ENCODE measurements at regions not wholly inside any gene's neighbourhood (a gene's known extent, or its start where the extent isn't known, plus 50 kb on each side); places are given as distances from the start of the nearest gene placed in this dataset.

DNA sequence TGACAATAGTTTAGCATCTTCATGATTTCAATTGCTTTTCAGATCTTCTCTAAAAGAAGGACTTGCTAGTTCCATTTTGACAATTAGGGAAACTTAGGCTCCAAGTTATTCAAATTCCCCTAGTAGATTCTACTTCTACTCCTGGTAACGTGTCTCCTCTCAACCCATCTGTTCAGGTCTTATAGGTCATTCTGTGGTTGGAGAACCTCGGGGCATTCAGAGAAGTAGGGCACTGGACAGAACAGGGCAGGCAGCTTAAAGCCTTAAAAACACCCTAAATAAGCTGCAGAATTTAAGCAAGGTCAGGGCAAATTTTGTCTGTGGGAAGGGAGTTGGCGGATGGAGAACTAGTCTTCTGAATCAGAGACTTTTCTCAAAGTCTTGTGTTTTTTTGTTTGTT lies 132.4 kb downstream of the TMEM174 start:
- TF ChIP-seq, protein P1, sequence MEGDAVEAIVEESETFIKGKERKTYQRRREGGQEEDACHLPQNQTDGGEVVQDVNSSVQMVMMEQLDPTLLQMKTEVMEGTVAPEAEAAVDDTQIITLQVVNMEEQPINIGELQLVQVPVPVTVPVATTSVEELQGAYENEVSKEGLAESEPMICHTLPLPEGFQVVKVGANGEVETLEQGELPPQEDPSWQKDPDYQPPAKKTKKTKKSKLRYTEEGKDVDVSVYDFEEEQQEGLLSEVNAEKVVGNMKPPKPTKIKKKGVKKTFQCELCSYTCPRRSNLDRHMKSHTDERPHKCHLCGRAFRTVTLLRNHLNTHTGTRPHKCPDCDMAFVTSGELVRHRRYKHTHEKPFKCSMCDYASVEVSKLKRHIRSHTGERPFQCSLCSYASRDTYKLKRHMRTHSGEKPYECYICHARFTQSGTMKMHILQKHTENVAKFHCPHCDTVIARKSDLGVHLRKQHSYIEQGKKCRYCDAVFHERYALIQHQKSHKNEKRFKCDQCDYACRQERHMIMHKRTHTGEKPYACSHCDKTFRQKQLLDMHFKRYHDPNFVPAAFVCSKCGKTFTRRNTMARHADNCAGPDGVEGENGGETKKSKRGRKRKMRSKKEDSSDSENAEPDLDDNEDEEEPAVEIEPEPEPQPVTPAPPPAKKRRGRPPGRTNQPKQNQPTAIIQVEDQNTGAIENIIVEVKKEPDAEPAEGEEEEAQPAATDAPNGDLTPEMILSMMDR (IDR thresholded peaks at IDR 0.05) = no peak
- TF ChIP-seq POLR2A (IDR thresholded peaks at IDR 0.05) = no peak
- TF ChIP-seq POLR2AphosphoS5 (IDR thresholded peaks at IDR 0.05; ENCODE audit: insufficient read depth in 1 of 2, low read depth in 1 of 2) = no peak
